ENCODE measurements at regions not wholly inside any gene's neighbourhood (a gene's known extent, or its start where the extent isn't known, plus 50 kb on each side); places are given as distances from the start of the nearest gene placed in this dataset.

DNA sequence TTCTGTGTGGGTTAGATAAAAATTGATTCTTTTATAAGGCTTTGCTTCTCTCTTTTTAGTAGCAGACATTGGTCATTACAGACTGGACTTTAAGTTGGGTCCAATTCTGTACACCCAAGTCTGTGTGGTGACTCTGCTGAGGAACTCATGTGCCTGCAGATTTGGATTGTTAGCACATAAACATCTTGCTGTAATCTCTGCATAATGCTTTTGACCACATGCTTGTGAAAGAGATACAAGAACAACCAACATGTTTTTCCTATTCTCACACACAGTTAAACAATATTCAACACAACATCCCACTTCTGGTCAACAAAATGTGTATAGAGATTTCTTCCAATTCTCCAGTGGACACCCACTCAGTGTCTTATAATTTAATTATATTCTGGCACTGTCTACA lies 270.1 kb downstream of the RDH14 start:
- no peaks in the 10 kb centered on the region for H3K36me3 ChIP-seq (ENCODE audit: control insufficient read depth in 2 of 3, insufficient read depth in 3 of 3, low read length in 3 of 3)
- H3K27ac ChIP-seq (ENCODE audit: low read depth, low read length): no peak overlapping the region
- CTCF ChIA-PET: no interaction called here
- no peak for DNase-seq
- Mint-ChIP-seq H3K27ac (no peak overlapping the region), H3K9me3 (peaks cover 0 to 7% (median 2%) of the 10 kb centered on the region in 11 donors), H3K27me3 (no peaks in the 10 kb centered on the region), H3K36me3 (no peaks in the 10 kb centered on the region), H3K4me1 (no peaks in the 10 kb centered on the region), H3K4me3 (no peak overlapping the region)
- H3K4me1 ChIP-seq (ENCODE audit: control insufficient read depth in 2 of 2, insufficient read depth in 2 of 2, low read length in 2 of 2): no peaks in the 10 kb centered on the region
- intact Hi-C loops (cut with micrococcal nuclease): no loop called here
- no peak for ATAC-seq
- H3K4me3 ChIP-seq (ENCODE audit: low read length): no peak overlapping the region
- no peaks in the 10 kb centered on the region for H3K27me3 ChIP-seq (ENCODE audit: control insufficient read depth in 2 of 2, insufficient read depth in 2 of 2, low read length in 2 of 2)
- no peaks in the 10 kb centered on the region for H3K9me3 ChIP-seq (ENCODE audit: control insufficient read depth in 2 of 3, low read length in 3 of 3)
- POLR2A ChIA-PET: no interaction called here

DNA sequence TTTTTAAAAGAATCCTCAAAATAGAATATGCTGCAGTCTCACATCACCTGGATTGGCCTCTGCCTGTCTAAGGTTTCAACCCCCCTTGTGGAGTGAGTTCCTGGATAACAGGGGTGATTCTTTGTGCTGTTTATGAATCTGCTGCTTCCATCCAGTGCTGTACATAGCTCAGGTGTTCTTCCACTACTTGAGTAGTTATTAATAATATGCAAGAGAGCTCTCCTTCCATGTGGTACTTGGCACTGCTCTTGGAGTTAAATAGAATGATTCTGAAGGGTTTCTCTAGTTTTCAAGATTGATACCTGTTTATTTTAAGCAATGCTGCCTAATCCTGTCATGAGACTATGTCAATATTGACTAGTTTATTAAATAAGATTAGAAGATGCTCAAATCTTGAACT lies 273.6 kb downstream of the RDH14 start:
- Histone ChIP-seq H3K27me3 (ENCODE audit: control insufficient read depth in 2 of 2, insufficient read depth in 2 of 2, low read length in 2 of 2) (no peaks in the 10 kb centered on the region), H3K4me1 (ENCODE audit: control insufficient read depth in 2 of 2, insufficient read depth in 2 of 2, low read length in 2 of 2) (no peaks in the 10 kb centered on the region), H3K4me3 (ENCODE audit: low read length) (no peak overlapping the region), H3K36me3 (ENCODE audit: control insufficient read depth in 2 of 3, insufficient read depth in 3 of 3, low read length in 3 of 3) (no peaks in the 10 kb centered on the region), H3K27ac (ENCODE audit: low read depth, low read length) (no peak overlapping the region), H3K9me3 (ENCODE audit: control insufficient read depth in 2 of 3, low read length in 3 of 3) (no peaks in the 10 kb centered on the region)
- ChIA-PET POLR2A (no interaction called here), CTCF (interaction anchor here (0.5 kb wide), 1 partner anchor 1437 kb away, joined by 3 read pairs; no protein-coding TSS in a partner anchor)
- H3K4me1 Mint-ChIP-seq: no peaks in the 10 kb centered on the region
- H3K9me3 Mint-ChIP-seq: peaks cover 0 to 11% (median 4%) of the 10 kb centered on the region in 11 donors
- no peaks in the 10 kb centered on the region for H3K27me3 Mint-ChIP-seq
- no peak overlapping the region for H3K4me3 Mint-ChIP-seq
- no peak for DNase-seq
- no peak overlapping the region for H3K27ac Mint-ChIP-seq
- ATAC-seq: no peak
- H3K36me3 Mint-ChIP-seq: no peaks in the 10 kb centered on the region
- intact Hi-C loops (cut with micrococcal nuclease): no loop called here

DNA sequence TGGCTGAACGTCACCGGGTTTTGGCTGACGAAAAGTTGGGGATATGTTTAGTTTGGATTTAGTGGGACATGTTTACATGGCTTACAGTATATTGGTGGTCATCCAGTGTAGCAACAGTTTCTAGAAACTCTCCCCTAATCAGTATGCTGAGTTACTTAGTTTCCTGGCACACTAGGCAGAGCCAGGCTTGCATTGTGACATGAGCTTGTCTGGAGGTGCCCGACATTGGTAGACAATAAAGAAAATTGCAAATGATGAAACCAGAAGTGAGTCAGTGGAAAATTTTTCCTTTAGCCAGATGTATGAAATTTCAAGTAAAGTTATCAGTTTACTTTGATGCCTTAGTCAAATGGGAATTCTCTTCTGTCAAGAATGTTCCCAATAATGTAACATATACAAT lies 276.1 kb downstream of the RDH14 start:
- Histone ChIP-seq H3K27ac (ENCODE audit: low read depth, low read length) (no peak overlapping the region), H3K27me3 (ENCODE audit: control insufficient read depth in 2 of 2, insufficient read depth in 2 of 2, low read length in 2 of 2) (no peaks in the 10 kb centered on the region), H3K36me3 (ENCODE audit: control insufficient read depth in 2 of 3, insufficient read depth in 3 of 3, low read length in 3 of 3) (no peaks in the 10 kb centered on the region), H3K4me3 (ENCODE audit: low read length) (no peak overlapping the region), H3K4me1 (ENCODE audit: control insufficient read depth in 2 of 2, insufficient read depth in 2 of 2, low read length in 2 of 2) (no peaks in the 10 kb centered on the region), H3K9me3 (ENCODE audit: control insufficient read depth in 2 of 3, low read length in 3 of 3) (no peaks in the 10 kb centered on the region)
- no peak for ATAC-seq
- CTCF ChIA-PET: no interaction called here
- Mint-ChIP-seq H3K9me3 (peaks cover 0 to 11% (median 5%) of the 10 kb centered on the region in 11 donors), H3K4me1 (no peaks in the 10 kb centered on the region), H3K36me3 (no peaks in the 10 kb centered on the region), H3K4me3 (no peak overlapping the region), H3K27me3 (peaks cover 0 to 10% (median 6%) of the 10 kb centered on the region in 5 donors), H3K27ac (no peak overlapping the region)
- intact Hi-C loops (cut with micrococcal nuclease): no loop called here
- DNase-seq: no peak
- POLR2A ChIA-PET: no interaction called here

DNA sequence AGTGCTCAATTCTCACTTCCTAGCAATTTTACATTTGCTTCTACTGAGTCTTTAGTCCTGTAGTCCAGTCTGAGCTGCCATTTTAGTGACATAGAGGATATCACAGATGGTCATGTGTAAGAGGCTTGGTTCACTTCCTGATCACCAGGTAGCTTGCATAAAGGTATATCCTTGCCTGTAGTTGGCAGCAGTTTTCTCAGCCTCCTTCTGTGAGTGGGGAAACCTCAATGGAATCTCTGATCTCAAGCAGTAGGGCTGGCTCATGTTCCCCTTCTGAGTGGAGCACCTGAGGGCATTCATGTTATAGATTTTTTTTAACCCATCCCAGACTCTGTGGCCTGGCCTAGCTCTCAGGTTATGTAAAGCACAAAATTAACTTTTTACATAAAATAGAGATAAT lies 278.4 kb downstream of the RDH14 start:
- Histone ChIP-seq H3K27me3 (ENCODE audit: control insufficient read depth in 2 of 2, insufficient read depth in 2 of 2, low read length in 2 of 2) (no peaks in the 10 kb centered on the region), H3K4me1 (ENCODE audit: control insufficient read depth in 2 of 2, insufficient read depth in 2 of 2, low read length in 2 of 2) (no peaks in the 10 kb centered on the region), H3K9me3 (ENCODE audit: control insufficient read depth in 2 of 3, low read length in 3 of 3) (no peaks in the 10 kb centered on the region), H3K4me3 (ENCODE audit: low read length) (no peak overlapping the region), H3K36me3 (ENCODE audit: control insufficient read depth in 2 of 3, insufficient read depth in 3 of 3, low read length in 3 of 3) (no peaks in the 10 kb centered on the region), H3K27ac (ENCODE audit: low read depth, low read length) (no peak overlapping the region)
- POLR2A ChIA-PET: no interaction called here
- Mint-ChIP-seq H3K4me1 (no peaks in the 10 kb centered on the region), H3K27me3 (peaks cover 0 to 13% (median 6%) of the 10 kb centered on the region in 5 donors), H3K9me3 (peaks cover 0 to 11% (median 5%) of the 10 kb centered on the region in 11 donors), H3K4me3 (no peak overlapping the region), H3K27ac (no peak overlapping the region), H3K36me3 (no peaks in the 10 kb centered on the region)
- ATAC-seq (no peak), DNase-seq (no peak)
- CTCF ChIA-PET: no interaction called here
- intact Hi-C loops (cut with micrococcal nuclease): no loop called here

DNA sequence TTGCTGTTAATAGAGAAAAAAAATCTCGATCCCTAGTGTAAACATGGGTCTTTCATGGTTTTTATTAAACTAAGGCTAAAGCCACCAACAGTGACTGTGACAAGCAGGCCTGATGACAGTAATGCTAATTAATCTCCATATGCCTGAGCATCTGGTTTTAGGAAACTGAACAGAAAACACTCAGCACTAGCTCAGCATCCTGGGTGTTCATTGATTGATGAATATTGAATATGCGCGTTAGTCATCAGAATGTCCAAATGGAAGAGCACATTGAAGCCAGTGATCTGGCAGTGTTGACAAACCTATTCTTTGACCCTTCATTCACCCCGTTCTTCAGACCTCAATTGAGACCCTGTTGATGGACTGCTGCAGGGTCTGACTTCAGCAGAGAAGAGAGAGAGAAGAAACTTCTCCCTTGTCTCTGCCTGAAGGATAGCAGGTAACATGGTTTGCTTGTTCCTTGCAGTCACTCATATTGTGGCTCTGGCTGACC lies 283.8 kb downstream of the RDH14 start:
- ChIA-PET POLR2A (no interaction called here), CTCF (no interaction called here)
- Histone ChIP-seq H3K27ac (ENCODE audit: low read depth, low read length) (no peak overlapping the region), H3K36me3 (ENCODE audit: control insufficient read depth in 2 of 3, insufficient read depth in 3 of 3, low read length in 3 of 3) (no peaks in the 10 kb centered on the region), H3K9me3 (ENCODE audit: control insufficient read depth in 2 of 3, low read length in 3 of 3) (peaks cover 0 to 1% (median 0%) of the 10 kb centered on the region in 3 experiments), H3K4me3 (ENCODE audit: low read length) (no peak overlapping the region), H3K27me3 (ENCODE audit: control insufficient read depth in 2 of 2, insufficient read depth in 2 of 2, low read length in 2 of 2) (no peaks in the 10 kb centered on the region), H3K4me1 (ENCODE audit: control insufficient read depth in 2 of 2, insufficient read depth in 2 of 2, low read length in 2 of 2) (no peaks in the 10 kb centered on the region)
- H3K4me3 Mint-ChIP-seq: no peak overlapping the region
- intact Hi-C loops (cut with micrococcal nuclease): no loop called here
- H3K36me3 Mint-ChIP-seq: no peaks in the 10 kb centered on the region
- H3K27ac Mint-ChIP-seq: no peak overlapping the region
- DNase-seq (no peak), ATAC-seq (no peak)
- H3K27me3 Mint-ChIP-seq: peaks cover 0 to 14% (median 6%) of the 10 kb centered on the region in 5 donors
- H3K4me1 Mint-ChIP-seq: no peaks in the 10 kb centered on the region
- H3K9me3 Mint-ChIP-seq: peaks cover 0 to 5% (median 0%) of the 10 kb centered on the region in 11 donors

DNA sequence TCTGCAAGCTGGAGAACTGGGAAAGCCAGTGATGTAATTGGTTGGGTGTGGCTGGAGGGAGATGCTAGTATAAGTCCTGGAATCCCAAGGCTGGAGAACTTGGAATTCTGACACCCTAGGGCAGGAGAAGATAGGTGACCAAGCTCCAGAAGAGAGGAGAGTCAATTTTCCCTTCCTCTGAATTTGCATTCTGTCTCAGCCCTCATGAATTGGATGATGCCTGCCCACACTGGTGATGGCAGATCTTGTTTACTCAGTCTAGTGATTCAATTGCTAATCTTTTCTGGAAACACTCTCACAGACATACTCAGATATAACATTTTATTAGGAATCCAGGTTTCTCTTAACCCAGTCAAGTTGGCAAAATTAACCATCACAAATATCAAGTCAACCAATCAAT lies 287.2 kb downstream of the RDH14 start:
- Histone ChIP-seq H3K27ac (ENCODE audit: low read depth, low read length) (no peak overlapping the region), H3K9me3 (ENCODE audit: control insufficient read depth in 2 of 3, low read length in 3 of 3) (peaks cover 0 to 3% (median 0%) of the 10 kb centered on the region in 3 experiments), H3K36me3 (ENCODE audit: control insufficient read depth in 2 of 3, insufficient read depth in 3 of 3, low read length in 3 of 3) (no peaks in the 10 kb centered on the region), H3K4me1 (ENCODE audit: control insufficient read depth in 2 of 2, insufficient read depth in 2 of 2, low read length in 2 of 2) (no peaks in the 10 kb centered on the region), H3K4me3 (ENCODE audit: low read length) (no peak overlapping the region), H3K27me3 (ENCODE audit: control insufficient read depth in 2 of 2, insufficient read depth in 2 of 2, low read length in 2 of 2) (no peaks in the 10 kb centered on the region)
- no peak for ATAC-seq
- DNase-seq: no peak
- H3K27ac Mint-ChIP-seq: no peak overlapping the region
- H3K4me1 Mint-ChIP-seq: no peaks in the 10 kb centered on the region
- peaks cover 0 to 5% (median 0%) of the 10 kb centered on the region in 11 donors for H3K9me3 Mint-ChIP-seq
- no peak overlapping the region for H3K4me3 Mint-ChIP-seq
- intact Hi-C loops (cut with micrococcal nuclease): no loop called here
- POLR2A ChIA-PET: no interaction called here
- CTCF ChIA-PET: no interaction called here
- no peaks in the 10 kb centered on the region for H3K36me3 Mint-ChIP-seq
- H3K27me3 Mint-ChIP-seq: peaks cover 0 to 8% (median 0%) of the 10 kb centered on the region in 5 donors

DNA sequence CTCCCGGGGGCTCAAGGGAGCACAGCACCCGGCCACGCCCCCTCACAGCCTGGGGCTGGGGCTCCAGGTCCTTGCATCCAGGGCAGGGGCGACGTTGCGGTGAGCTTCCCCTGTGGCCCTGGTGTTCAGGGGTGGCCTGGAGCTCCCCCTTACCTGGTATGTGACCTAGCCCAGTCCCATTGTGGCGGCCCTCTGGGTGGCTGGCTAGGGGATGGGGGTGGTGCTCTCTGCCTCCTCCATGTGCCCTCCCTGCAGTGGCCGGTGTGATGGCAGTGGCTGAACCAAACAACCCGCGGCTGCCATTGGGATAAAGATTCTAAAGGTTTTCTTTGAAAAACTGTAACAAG lies 288.3 kb downstream of the RDH14 start:
- no peak overlapping the region for H3K27ac ChIP-seq (ENCODE audit: low read depth, low read length)
- no peaks in the 10 kb centered on the region for H3K36me3 Mint-ChIP-seq
- POLR2A ChIA-PET: no interaction called here
- H3K4me3 ChIP-seq (ENCODE audit: low read length): no peak overlapping the region
- ATAC-seq (no peak), DNase-seq (no peak)
- H3K4me1 Mint-ChIP-seq: no peaks in the 10 kb centered on the region
- peaks cover 0 to 5% (median 0%) of the 10 kb centered on the region in 11 donors for H3K9me3 Mint-ChIP-seq
- H3K9me3 ChIP-seq (ENCODE audit: control insufficient read depth in 2 of 3, low read length in 3 of 3): peaks cover 0 to 3% (median 0%) of the 10 kb centered on the region in 3 experiments
- H3K27ac Mint-ChIP-seq: no peak overlapping the region
- no peaks in the 10 kb centered on the region for H3K4me1 ChIP-seq (ENCODE audit: control insufficient read depth in 2 of 2, insufficient read depth in 2 of 2, low read length in 2 of 2)
- H3K36me3 ChIP-seq (ENCODE audit: control insufficient read depth in 2 of 3, insufficient read depth in 3 of 3, low read length in 3 of 3): no peaks in the 10 kb centered on the region
- H3K4me3 Mint-ChIP-seq: no peak overlapping the region
- CTCF ChIA-PET: no interaction called here
- H3K27me3 ChIP-seq (ENCODE audit: control insufficient read depth in 2 of 2, insufficient read depth in 2 of 2, low read length in 2 of 2): no peaks in the 10 kb centered on the region
- H3K27me3 Mint-ChIP-seq: peaks cover 0 to 7% (median 2%) of the 10 kb centered on the region in 5 donors
- intact Hi-C loops (cut with micrococcal nuclease): no loop called here
